Heart right ventricle (tissue), 16 donors: ENCODE measurements at regions not wholly inside any gene's neighbourhood (a gene's known extent, or its start where the extent isn't known, plus 50 kb on each side); places are given as distances from the start of the nearest gene placed in this dataset.
A peak's percentile ranks its signal among the peaks of the same experiment; 100 is the strongest.
"Not testable (repeated sequence)": the region's sequence is repeated elsewhere in the genome, so short reads cannot be mapped to it uniquely, and the experiment has no call there.

ENCODE experiments used
- ATAC-seq, 8 donors: fragments of 200-7000 bp; cut with Tn5 transposase; one replicate each; pipeline ENCODE4 v1.9.1; 2020; ENCODE audit warnings: mild to moderate bottlenecking in 8 of 8, moderate library complexity in 8 of 8, moderate number of reproducible peaks in 1 of 8
- DNase-seq, 2 donors: peaks; one replicate each; pipeline ENCODE4 v3.0.0-alpha.2; 2020
- H3K27ac ChIP-seq, 10 donors: fragments of 200-600 bp; sonication (generic) in 2 of 10; one replicate each; pipeline versions ENCODE4 v1.5.0 to v1.8.0; 2020 to 2022; ENCODE audit warnings: mild to moderate bottlenecking in 3 of 10
- H3K27me3 ChIP-seq, 7 donors: fragments of 200-600 bp; one replicate each; pipeline ENCODE4 v1.8.0; 2021 to 2022; ENCODE audit warnings: mild to moderate bottlenecking in 2 of 7
- H3K36me3 ChIP-seq, 9 donors: fragments of 200-600 bp; sonication (generic) in 1 of 9; one replicate each; pipeline versions ENCODE4 v1.5.0 to v1.8.0; 2020 to 2022; ENCODE audit warnings: mild to moderate bottlenecking in 2 of 9
- H3K4me1 ChIP-seq, 9 donors: fragments of 200-600 bp; sonication (generic) in 1 of 9; one replicate each; pipeline versions ENCODE4 v1.5.0 to v1.8.0; 2020 to 2022; ENCODE audit warnings: mild to moderate bottlenecking in 4 of 9
- H3K4me3 ChIP-seq, 10 donors: fragments of 200-600 bp; sonication (generic) in 2 of 10; one replicate each; pipeline versions ENCODE4 v1.5.0 to v1.8.0; 2020 to 2022; ENCODE audit warnings: mild to moderate bottlenecking in 7 of 10, moderate library complexity in 2 of 10
- H3K9me3 ChIP-seq, 11 donors: fragments of 200-600 bp in 10 of 11; sonication (generic) in 2 of 11; one replicate each; pipeline versions ENCODE4 v1.5.0 to v1.8.0; 2013 to 2022; ENCODE audit warnings: mild to moderate bottlenecking in 2 of 11, control low read depth in 1 of 11, moderate library complexity in 1 of 11
- CTCF ChIP-seq, 9 donors: fragments of 200-600 bp; sonication (generic) in 2 of 9; IDR thresholded peaks; one replicate each; pipeline versions ENCODE4 v1.5.0 to v1.8.0; 2021 to 2022; ENCODE audit warnings: antibody characterized with exemption in 9 of 9, mild to moderate bottlenecking in 5 of 9, moderate library complexity in 1 of 9
- WGBS, 2 donors: extraction: QIAGEN DNeasy Blood & Tissue Kit; methylation state at CpG; one replicate each; pipeline ENCODE4 v1.1.7; 2013; ENCODE audit warnings: inconsistent platforms in 1 of 2; 5-methylcytosine and 5-hydroxymethylcytosine counted together
- intact Hi-C, 10 donors: fragments of 100-400 bp; cut with DNase I; formaldehyde crosslinking; loops; one replicate each; pipeline versions ENCODE4 v1.11.1 to v1.14.2; 2022
- donor health status: Arrhythmogenic right ventricular cardiomyopathy.
- donor health status: ischemic (EF 13 %, LVEDD 7.1; RV severe dilation, severe dysfunction).
- donor health status: healthy with polysubstance abuse.
- donor health status: DM: no; HTN: yes; CAD: no.
- donor health status: DM: no; HTN: no; CAD: no.
- donor health status: ischemic (EF 25% LVEDD 6.9; RV normal size, moderate dysfunction).
- donor health status: ischemic (EF 25% LVEDD 5.7; RV mildly dilated, moderate dysfunction).
- donor health status: healthy.
- donor health status: DM: yes; HTN: yes; CAD: no.
- donor health status: Ischemic cardiomyopathy.
- donor health status: ischemic (EF 35%, LVEDD 5.7; RV mildly dilated, moderate dysfunction).
- donor health status: nonischemic (EF 11% LVEDD 7.7; RV severe dilation, severe dysfunction).
- donor health status: DM: yes; HTN: yes; CAD: no.
- donor health status: PGD.
- donor health status: ischemic (EF 29% LVEDD 5.4; RV normal size, mild dysfunction).
- donor health status: nonischemic (EF 23%, LVEDD 6.1; RV moderate dilation, normal function).

GRCh38 chr11:96986516-96986915 lies 596.7 kb downstream of the JRKL start:
- Histone ChIP-seq H3K9me3 (no peaks in the 10 kb centered on the region), H3K4me3 (no peak overlapping the region), H3K27ac (no peak overlapping the region), H3K4me1 (no peaks in the 10 kb centered on the region), H3K36me3 (no peaks in the 10 kb centered on the region), H3K27me3 (no peaks in the 10 kb centered on the region)
- no peak for DNase-seq
- intact Hi-C loops = no loop called here
- ATAC-seq = no peak
- no peak for TF ChIP-seq CTCF (IDR thresholded peaks at IDR 0.05)
- 43 to 56% methylated on average over 1 of the region's 1 CpG for WGBS, 2 donors

- Histone ChIP-seq H3K4me3 (no peak overlapping the region), H3K27ac (no peak overlapping the region), H3K27me3 (no peaks in the 10 kb centered on the region), H3K9me3 (no peaks in the 10 kb centered on the region), H3K36me3 (no peaks in the 10 kb centered on the region), H3K4me1 (no peaks in the 10 kb centered on the region)
- intact Hi-C loops = no loop called here
- no peak for TF ChIP-seq CTCF (IDR thresholded peaks at IDR 0.05)
- ATAC-seq (no peak), DNase-seq (no peak)
- WGBS, 2 donors = 54 to 56% methylated on average over 2 of the region's 2 CpGs
Measured at GRCh38 chr11:96990914-96991313, 601.1 kb downstream of the JRKL start.

GRCh38 chr11:97000481-97000880 lies 610.7 kb downstream of the JRKL start:
- TF ChIP-seq CTCF (IDR thresholded peaks at IDR 0.05) = no peak
- WGBS, 2 donors = 88 to 91% methylated on average over 5 of the region's 5 CpGs
- H3K27ac ChIP-seq = no peak overlapping the region
- H3K4me1 ChIP-seq = no peaks in the 10 kb centered on the region
- no peaks in the 10 kb centered on the region for H3K36me3 ChIP-seq
- DNase-seq (no peak), ATAC-seq (no peak)
- no peaks in the 10 kb centered on the region for H3K27me3 ChIP-seq
- intact Hi-C loops = no loop called here
- H3K9me3 ChIP-seq = no peaks in the 10 kb centered on the region
- no peak overlapping the region for H3K4me3 ChIP-seq

- 16 to 35% methylated on average over 2 of the region's 2 CpGs for WGBS, 2 donors
- Histone ChIP-seq H3K4me3 (no peak overlapping the region), H3K27ac (no peak overlapping the region), H3K4me1 (no peaks in the 10 kb centered on the region), H3K9me3 (no peaks in the 10 kb centered on the region), H3K27me3 (no peaks in the 10 kb centered on the region), H3K36me3 (no peaks in the 10 kb centered on the region)
- no peak for DNase-seq
- intact Hi-C loops = no loop called here
- ATAC-seq = peak in 1 of 8 donors; percentile 57
- no peak for TF ChIP-seq CTCF (IDR thresholded peaks at IDR 0.05)
Measured at GRCh38 chr11:97007283-97007682, 617.5 kb downstream of the JRKL start.

GRCh38 chr11:97009613-97010012 lies 619.8 kb downstream of the JRKL start:
- no peak for TF ChIP-seq CTCF (IDR thresholded peaks at IDR 0.05)
- H3K27ac ChIP-seq = no peak overlapping the region
- H3K4me3 ChIP-seq = no peak overlapping the region
- no peaks in the 10 kb centered on the region for H3K9me3 ChIP-seq
- intact Hi-C loops = no loop called here
- no peaks in the 10 kb centered on the region for H3K27me3 ChIP-seq
- ATAC-seq (no peak), DNase-seq (no peak)
- WGBS, 2 donors = 67 to 91% methylated on average over 1 of the region's 1 CpG
- no peaks in the 10 kb centered on the region for H3K36me3 ChIP-seq
- H3K4me1 ChIP-seq = no peaks in the 10 kb centered on the region

- ATAC-seq, H3K27ac ChIP-seq, H3K36me3 ChIP-seq, H3K4me1 ChIP-seq, H3K4me3 ChIP-seq, H3K27me3 ChIP-seq, DNase-seq, H3K9me3 ChIP-seq, intact Hi-C loops: not testable (repeated sequence)
- 85 to 88% methylated on average over 10 of the region's 10 CpGs for WGBS, 2 donors
Measured at GRCh38 chr11:97010997-97011396, 621.2 kb downstream of the JRKL start.
